ENCODE measurements at regions not wholly inside any gene's neighbourhood (a gene's known extent, or its start where the extent isn't known, plus 50 kb on each side); places are given as distances from the start of the nearest gene placed in this dataset.

DNA sequence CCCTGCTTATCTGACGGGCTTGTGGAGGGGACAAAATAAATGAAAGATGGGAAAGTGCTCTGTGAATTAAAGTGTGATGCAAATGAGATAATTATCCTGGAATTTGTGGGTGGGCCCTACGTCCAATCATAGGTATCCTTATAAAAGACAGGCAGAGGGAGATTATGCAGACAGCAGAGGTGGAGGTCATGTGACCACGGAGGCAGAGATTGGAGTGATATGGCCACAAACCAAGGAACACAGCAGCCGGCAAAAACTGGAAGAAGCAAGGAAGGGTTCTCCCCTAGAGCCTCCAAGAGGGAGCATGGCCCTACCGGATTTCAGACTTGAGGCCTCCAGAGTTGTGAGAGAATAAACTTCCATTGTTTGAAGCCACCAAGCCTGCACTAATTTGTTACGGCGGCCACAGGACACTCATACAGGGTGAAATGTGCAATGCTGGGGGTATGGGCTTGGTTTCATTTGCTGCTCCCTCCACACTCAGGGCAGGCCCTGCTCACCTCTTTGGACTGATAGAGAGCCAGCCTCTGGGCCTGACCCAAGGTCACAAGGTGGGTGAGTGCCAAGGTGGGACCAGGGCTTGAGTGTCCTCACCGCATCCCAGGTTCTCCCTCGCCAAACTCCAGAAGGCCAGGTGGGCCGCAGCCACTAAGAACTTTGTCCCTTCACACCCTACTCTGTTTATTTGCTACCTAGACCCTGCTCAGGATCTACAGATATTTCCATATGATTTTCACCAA, 149.6 kb upstream of the TNRC6C start:
- no peak overlapping the region for H3K27ac ChIP-seq (replicated peaks)
- no peak overlapping the region for H3K4me3 ChIP-seq
- no peaks in the 10 kb centered on the region for H3K36me3 ChIP-seq
- no peak for DNase-seq
- intact Hi-C loops (cut with micrococcal nuclease), result no loop called here
- peaks cover 25% of the 10 kb centered on the region for H3K4me1 ChIP-seq
- H3K9me3 ChIP-seq (replicated peaks), result no peaks in the 10 kb centered on the region
- no peak for TF ChIP-seq CTCF (IDR thresholded peaks at IDR 0.05; ENCODE audit: borderline replicate concordance)
- no peaks in the 10 kb centered on the region for H3K27me3 ChIP-seq (ENCODE audit: low read depth)

DNA sequence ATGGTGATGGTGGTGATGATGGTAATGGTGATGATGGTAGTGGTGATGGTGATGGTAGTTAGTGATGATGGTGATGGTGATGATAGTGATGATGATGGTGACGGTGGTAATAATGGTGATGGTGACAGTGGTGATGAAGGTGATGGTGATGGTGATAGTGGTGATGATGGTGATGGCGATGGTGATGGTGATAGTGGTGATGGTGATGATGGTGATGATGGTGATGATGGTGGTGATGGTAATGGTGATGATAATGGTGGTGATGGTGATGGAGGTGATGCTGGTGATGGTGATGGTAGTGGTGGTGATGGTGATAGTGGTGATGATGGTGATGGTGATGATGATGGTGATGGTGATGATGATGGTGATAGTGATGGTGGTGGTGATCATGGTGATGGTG, 148.7 kb upstream of the TNRC6C start:
- DNase-seq, result no peak
- intact Hi-C loops (cut with micrococcal nuclease), result no loop called here
- Histone ChIP-seq H3K36me3 (no peaks in the 10 kb centered on the region), H3K4me3 (no peak overlapping the region), H3K4me1 (peaks cover 25% of the 10 kb centered on the region), H3K27me3 (ENCODE audit: low read depth) (no peaks in the 10 kb centered on the region), H3K27ac (replicated peaks) (no peak overlapping the region), H3K9me3 (replicated peaks) (no peaks in the 10 kb centered on the region)
- TF ChIP-seq CTCF (IDR thresholded peaks at IDR 0.05; ENCODE audit: borderline replicate concordance), result no peak

DNA sequence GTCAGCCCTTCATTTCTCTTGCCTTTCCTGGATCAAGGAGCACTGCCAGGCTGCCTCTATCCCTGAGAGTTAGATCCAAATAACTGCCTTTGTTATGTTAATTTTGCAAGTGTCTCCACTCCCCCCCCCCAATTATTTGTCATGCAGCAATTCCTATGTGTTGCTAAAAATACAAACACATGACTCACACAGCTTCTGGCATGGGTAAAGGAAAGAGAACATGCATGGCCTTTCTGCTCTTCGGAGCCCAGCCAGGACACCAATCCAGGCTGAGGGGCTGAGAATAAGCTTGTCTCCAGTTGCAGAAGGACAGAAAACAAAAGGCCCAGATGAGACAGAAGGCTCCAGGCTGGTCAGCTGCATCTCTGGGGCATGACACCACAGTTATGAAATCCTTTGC, 148.0 kb upstream of the TNRC6C start:
- H3K27ac ChIP-seq (replicated peaks), result peak overlapping the region; percentile 71
- no peak overlapping the region for H3K4me3 ChIP-seq
- no peaks in the 10 kb centered on the region for H3K9me3 ChIP-seq (replicated peaks)
- H3K27me3 ChIP-seq (ENCODE audit: low read depth), result no peaks in the 10 kb centered on the region
- no peak for DNase-seq
- TF ChIP-seq CTCF (IDR thresholded peaks at IDR 0.05; ENCODE audit: borderline replicate concordance), result no peak
- no peaks in the 10 kb centered on the region for H3K36me3 ChIP-seq
- H3K4me1 ChIP-seq, result peaks cover 25% of the 10 kb centered on the region
- intact Hi-C loops (cut with micrococcal nuclease), result no loop called here

DNA sequence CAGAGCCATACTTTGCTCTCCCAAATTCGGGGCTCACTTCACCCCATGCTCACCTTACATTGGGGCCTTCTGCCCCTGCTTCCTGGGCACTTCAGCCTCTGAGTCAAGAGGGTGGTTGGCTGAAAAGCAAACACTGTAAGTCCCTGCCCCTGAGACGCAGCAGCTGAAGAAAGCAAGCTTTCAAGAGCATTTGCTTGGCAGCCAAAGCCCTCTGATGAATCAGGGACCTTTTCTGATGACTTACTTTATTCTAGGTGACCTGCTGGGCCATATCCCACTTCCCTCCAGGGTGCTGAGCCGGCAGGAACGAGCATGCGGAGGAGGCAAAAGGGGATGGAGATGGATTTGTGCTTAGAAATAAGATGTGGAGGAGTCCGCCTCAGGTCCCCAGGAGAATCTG, 147.0 kb upstream of the TNRC6C start:
- Histone ChIP-seq H3K36me3 (no peaks in the 10 kb centered on the region), H3K9me3 (replicated peaks) (no peaks in the 10 kb centered on the region), H3K4me3 (no peak overlapping the region), H3K27me3 (ENCODE audit: low read depth) (no peaks in the 10 kb centered on the region), H3K27ac (replicated peaks) (peak overlapping the region; percentile 71), H3K4me1 (peaks cover 25% of the 10 kb centered on the region)
- no peak for TF ChIP-seq CTCF (IDR thresholded peaks at IDR 0.05; ENCODE audit: borderline replicate concordance)
- intact Hi-C loops (cut with micrococcal nuclease), result no loop called here
- DNase-seq, result no peak

DNA sequence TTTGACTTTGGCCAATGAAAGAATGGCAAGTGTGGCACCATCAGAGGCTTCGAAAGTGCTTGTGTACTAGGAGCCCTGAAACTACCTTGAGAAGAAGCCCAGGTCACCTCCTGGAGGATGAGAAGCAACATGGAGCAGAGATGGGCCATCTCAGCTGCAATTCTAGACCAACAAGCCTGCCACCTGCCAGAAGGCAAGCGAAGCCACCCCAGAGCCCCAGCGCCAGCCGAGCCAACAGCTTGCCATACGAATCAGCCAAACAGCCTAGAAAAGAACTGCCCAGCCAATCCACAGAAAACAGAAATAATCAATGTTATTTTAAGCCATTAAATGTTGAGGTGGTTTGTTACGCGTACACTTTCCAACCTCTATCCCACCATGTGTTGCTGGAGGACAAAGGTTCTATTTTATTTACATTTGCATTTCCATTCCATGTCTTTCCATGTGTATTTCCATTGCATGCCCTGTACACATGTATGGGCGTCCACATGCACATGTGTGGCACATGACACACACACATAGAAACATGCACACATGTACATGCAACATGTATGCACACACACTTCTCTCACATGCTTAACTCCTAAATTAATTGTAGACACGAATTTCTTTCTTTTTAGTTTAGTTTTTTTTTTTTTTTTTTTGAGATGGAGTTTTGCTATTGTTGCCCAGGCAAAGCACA, 144.3 kb upstream of the TNRC6C start:
- no peak for TF ChIP-seq CTCF (IDR thresholded peaks at IDR 0.05; ENCODE audit: borderline replicate concordance)
- DNase-seq, result no peak
- H3K36me3 ChIP-seq, result no peaks in the 10 kb centered on the region
- H3K27ac ChIP-seq (replicated peaks), result no peak overlapping the region
- intact Hi-C loops (cut with micrococcal nuclease), result no loop called here
- H3K4me3 ChIP-seq, result no peak overlapping the region
- H3K4me1 ChIP-seq, result peaks cover 25% of the 10 kb centered on the region
- H3K9me3 ChIP-seq (replicated peaks), result no peaks in the 10 kb centered on the region
- H3K27me3 ChIP-seq (ENCODE audit: low read depth), result no peaks in the 10 kb centered on the region

Data from left ventricle myocardium inferior (tissue), 1 donor.